HepG2 (cell line): ENCODE measurements at regions not wholly inside any gene's neighbourhood (a gene's known extent, or its start where the extent isn't known, plus 50 kb on each side); places are given as distances from the start of the nearest gene placed in this dataset.
A peak's percentile ranks its signal among the peaks of the same experiment; 100 is the strongest.

ENCODE experiments used
- MIER3 ChIP-seq: IDR thresholded peaks from 2 replicates; pipeline ENCODE4 v1.6.1; 2016; ENCODE audit warnings: missing compliant biosample characterization, borderline replicate concordance
- PRDM15 ChIP-seq: sonication (generic); formaldehyde crosslinking; IDR thresholded peaks from 2 replicates; pipeline ENCODE4 v1.4.0; 2020; ENCODE audit warnings: missing genetic modification reagents
- RAD21 ChIP-seq: fragments of 450-650 bp; formaldehyde crosslinking; IDR thresholded peaks from 2 replicates; pipeline ENCODE4 v1.5.0; 2020; ENCODE audit warnings: mild to moderate bottlenecking
- TFE3 ChIP-seq: IDR thresholded peaks from 2 replicates; pipeline ENCODE4 v1.6.1; 2016
- TOPORS ChIP-seq: sonication (generic); formaldehyde crosslinking; IDR thresholded peaks from 2 replicates; pipeline ENCODE4 v1.8.0; 2023; ENCODE audit warnings: mild to moderate bottlenecking, missing genetic modification reagents
- ZKSCAN5 ChIP-seq: sonication (generic); formaldehyde crosslinking; IDR thresholded peaks from 2 replicates; pipeline ENCODE4 v1.5.1; 2020; ENCODE audit warnings: mild to moderate bottlenecking, missing genetic modification reagents
- ZNF207 ChIP-seq: fragments of 450-650 bp; IDR thresholded peaks from 2 replicates; pipeline ENCODE4 v1.6.1; 2016; ENCODE audit warnings: antibody characterized with exemption, borderline replicate concordance
- ZNF354B ChIP-seq: sonication (generic); formaldehyde crosslinking; IDR thresholded peaks from 2 replicates; pipeline ENCODE4 v1.8.0; 2022; ENCODE audit warnings: mild to moderate bottlenecking, missing genetic modification reagents
- ZNF776 ChIP-seq: sonication (generic); formaldehyde crosslinking; IDR thresholded peaks from 2 replicates; pipeline ENCODE4 v1.4.0; 2020; ENCODE audit warnings: mild to moderate bottlenecking, missing genetic modification reagents
- ZSCAN20 ChIP-seq: sonication (generic); formaldehyde crosslinking; IDR thresholded peaks from 2 replicates; pipeline ENCODE4 v1.4.0; 2020; ENCODE audit warnings: missing genetic modification reagents, mild to moderate bottlenecking, borderline replicate concordance
- ZSCAN21 ChIP-seq: sonication (generic); formaldehyde crosslinking; IDR thresholded peaks from 2 replicates; pipeline ENCODE4 v1.8.0; 2022; ENCODE audit warnings: mild to moderate bottlenecking, missing genetic modification reagents, moderate library complexity, borderline replicate concordance
- TF ChIP-seq, protein P1 (sequence below): sonication (generic); formaldehyde crosslinking; IDR thresholded peaks from 2 replicates; pipeline ENCODE4 v1.4.0; 2020; ENCODE audit warnings: mild to moderate bottlenecking, missing genetic modification reagents
- TF ChIP-seq, protein P2 (sequence below): sonication (generic); formaldehyde crosslinking; IDR thresholded peaks from 2 replicates; pipeline ENCODE4 v1.4.0; 2020; ENCODE audit warnings: mild to moderate bottlenecking, missing genetic modification reagents
- TF ChIP-seq, protein P3 (sequence below): sonication (generic); formaldehyde crosslinking; IDR thresholded peaks from 2 replicates; pipeline ENCODE4 v1.8.1; 2023; ENCODE audit warnings: missing genetic modification reagents, inconsistent platforms, borderline replicate concordance

- TF ChIP-seq PRDM15 (CRISPR knock-in tag) = no peak
- peak; percentile 45; the same call in 1 of the 2 replicates for TF ChIP-seq MIER3 (CRISPR knock-in tag)
- TF ChIP-seq ZKSCAN5 (CRISPR knock-in tag) = no peak
- no peak for TF ChIP-seq ZNF776 (CRISPR knock-in tag)
- TF ChIP-seq ZNF354B (CRISPR knock-in tag) = no peak
- TF ChIP-seq RAD21 (CRISPR knock-in tag) = no peak
- TF ChIP-seq ZSCAN21 = no peak
- peak; percentile 43; the same call in 1 of the 2 replicates for TF ChIP-seq TFE3 (CRISPR knock-in tag)
- no peak for TF ChIP-seq ZNF207
- TF ChIP-seq ZSCAN20 (CRISPR knock-in tag) = no peak
- TF ChIP-seq, protein P1, sequence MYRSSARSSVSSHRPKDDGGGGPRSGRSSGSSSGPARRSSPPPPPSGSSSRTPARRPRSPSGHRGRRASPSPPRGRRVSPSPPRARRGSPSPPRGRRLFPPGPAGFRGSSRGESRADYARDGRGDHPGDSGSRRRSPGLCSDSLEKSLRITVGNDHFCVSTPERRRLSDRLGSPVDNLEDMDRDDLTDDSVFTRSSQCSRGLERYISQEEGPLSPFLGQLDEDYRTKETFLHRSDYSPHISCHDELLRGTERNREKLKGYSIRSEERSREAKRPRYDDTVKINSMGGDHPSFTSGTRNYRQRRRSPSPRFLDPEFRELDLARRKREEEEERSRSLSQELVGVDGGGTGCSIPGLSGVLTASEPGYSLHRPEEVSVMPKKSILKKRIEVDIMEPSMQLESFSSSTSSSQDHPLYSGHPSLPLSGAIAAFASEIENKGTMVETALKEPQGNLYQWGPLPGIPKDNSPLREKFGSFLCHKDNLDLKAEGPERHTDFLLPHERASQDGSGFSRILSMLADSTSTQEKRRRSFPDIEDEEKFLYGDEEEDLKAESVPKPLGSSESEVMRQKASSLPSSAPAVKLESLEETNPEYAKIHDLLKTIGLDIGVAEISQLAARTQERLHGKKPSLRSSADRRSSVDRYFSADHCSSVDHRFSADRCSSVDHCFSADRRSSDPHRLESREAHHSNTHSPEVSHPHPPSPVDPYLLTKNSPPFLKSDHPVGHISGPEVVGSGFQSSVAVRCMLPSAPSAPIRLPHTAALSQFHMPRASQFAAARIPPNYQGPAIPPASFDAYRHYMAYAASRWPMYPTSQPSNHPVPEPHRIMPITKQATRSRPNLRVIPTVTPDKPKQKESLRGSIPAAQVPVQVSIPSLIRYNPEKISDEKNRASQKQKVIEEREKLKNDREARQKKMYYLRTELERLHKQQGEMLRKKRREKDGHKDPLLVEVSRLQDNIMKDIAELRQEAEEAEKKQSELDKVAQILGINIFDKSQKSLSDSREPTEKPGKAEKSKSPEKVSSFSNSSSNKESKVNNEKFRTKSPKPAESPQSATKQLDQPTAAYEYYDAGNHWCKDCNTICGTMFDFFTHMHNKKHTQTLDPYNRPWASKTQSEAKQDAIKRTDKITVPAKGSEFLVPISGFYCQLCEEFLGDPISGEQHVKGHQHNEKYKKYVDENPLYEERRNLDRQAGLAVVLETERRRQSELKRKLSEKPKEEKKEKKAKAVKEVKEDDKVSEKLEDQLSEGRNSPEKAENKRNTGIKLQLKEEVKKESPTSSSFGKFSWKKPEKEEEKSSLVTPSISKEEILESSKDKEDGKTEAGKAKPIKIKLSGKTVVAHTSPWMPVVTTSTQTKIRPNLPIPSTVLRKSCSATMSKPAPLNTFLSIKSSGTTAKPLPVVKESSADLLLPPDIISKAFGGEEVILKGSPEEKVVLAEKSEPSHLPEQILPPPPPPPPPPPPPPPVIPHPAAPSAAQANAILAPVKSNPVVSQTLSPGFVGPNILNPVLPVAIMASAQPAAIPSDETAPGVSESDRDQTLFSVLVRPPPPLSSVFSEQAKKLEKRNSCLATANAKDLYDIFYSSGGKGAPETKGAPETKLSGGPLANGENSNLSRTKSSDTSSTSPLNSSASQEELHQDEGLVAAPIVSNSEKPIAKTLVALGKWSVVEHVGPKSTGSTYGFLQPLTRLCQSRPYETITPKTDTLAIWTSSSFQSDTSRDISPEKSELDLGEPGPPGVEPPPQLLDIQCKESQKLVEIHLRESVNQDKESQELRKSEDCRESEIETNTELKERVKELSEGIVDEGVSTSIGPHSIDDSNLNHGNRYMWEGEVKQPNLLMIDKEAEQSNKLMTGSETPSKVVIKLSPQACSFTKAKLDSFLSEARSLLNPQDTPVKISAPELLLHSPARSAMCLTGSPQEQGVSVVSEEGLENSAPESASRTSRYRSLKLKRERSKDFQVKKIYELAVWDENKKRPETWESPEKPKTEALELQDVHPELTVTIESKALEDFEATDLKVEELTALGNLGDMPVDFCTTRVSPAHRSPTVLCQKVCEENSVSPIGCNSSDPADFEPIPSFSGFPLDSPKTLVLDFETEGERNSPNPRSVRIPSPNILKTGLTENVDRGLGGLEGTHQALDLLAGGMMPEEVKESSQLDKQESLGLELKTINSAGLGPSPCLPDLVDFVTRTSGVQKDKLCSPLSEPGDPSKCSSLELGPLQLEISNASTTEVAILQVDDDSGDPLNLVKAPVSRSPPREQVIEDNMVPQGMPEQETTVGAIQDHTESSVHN (CRISPR knock-in tag) = no peak
- TF ChIP-seq, protein P2, sequence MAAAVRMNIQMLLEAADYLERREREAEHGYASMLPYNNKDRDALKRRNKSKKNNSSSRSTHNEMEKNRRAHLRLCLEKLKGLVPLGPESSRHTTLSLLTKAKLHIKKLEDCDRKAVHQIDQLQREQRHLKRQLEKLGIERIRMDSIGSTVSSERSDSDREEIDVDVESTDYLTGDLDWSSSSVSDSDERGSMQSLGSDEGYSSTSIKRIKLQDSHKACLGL (CRISPR knock-in tag) = no peak
- TF ChIP-seq, protein P3, sequence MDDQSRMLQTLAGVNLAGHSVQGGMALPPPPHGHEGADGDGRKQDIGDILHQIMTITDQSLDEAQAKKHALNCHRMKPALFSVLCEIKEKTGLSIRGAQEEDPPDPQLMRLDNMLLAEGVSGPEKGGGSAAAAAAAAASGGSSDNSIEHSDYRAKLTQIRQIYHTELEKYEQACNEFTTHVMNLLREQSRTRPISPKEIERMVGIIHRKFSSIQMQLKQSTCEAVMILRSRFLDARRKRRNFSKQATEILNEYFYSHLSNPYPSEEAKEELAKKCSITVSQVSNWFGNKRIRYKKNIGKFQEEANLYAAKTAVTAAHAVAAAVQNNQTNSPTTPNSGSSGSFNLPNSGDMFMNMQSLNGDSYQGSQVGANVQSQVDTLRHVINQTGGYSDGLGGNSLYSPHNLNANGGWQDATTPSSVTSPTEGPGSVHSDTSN (CRISPR knock-in tag) = 0 out of 2 replicates have a peak, but pooled peaks have one; percentile 28
- TF ChIP-seq TOPORS (CRISPR knock-in tag) = no peak
Observed at GRCh38 chr15:53193149-53193548, 403.0 kb upstream of the ONECUT1 start (continued).
